HUES64 (cell line): ENCODE measurements at regions not wholly inside any gene's neighbourhood (a gene's known extent, or its start where the extent isn't known, plus 50 kb on each side); places are given as distances from the start of the nearest gene placed in this dataset.
A peak's percentile ranks its signal among the peaks of the same experiment; 100 is the strongest.

Experiments used
- H3K27ac ChIP-seq: 2 replicates; pipeline ENCODE4 v1.7.0; 2013; ENCODE audit warnings: low read depth, low read length, inconsistent platforms
- H3K27me3 ChIP-seq: 2 replicates; pipeline ENCODE4 v1.6.1; 2013; ENCODE audit warnings: mild to moderate bottlenecking, low read length; ENCODE audit not compliant: insufficient read depth
- H3K36me3 ChIP-seq: 2 replicates; pipeline ENCODE4 v1.6.1; 2013; ENCODE audit warnings: mild to moderate bottlenecking, low read length; ENCODE audit not compliant: insufficient read depth
- H3K4me1 ChIP-seq: 2 replicates; pipeline ENCODE4 v1.6.1; 2013; ENCODE audit warnings: mild to moderate bottlenecking, low read length, moderate library complexity; ENCODE audit not compliant: insufficient read depth
- H3K4me3 ChIP-seq: 2 replicates; pipeline ENCODE4 v1.5.1; 2013; ENCODE audit warnings: mild to moderate bottlenecking, low read length, moderate library complexity
- H3K9ac ChIP-seq: 2 replicates; pipeline ENCODE4 v1.6.1; 2013; ENCODE audit warnings: mild to moderate bottlenecking, low read depth, low read length
- H3K9me3 ChIP-seq: 2 replicates; pipeline ENCODE4 v1.6.1; 2013; ENCODE audit warnings: low read depth, low read length; ENCODE audit not compliant: insufficient read depth
- WGBS: fragments of 150-250, 120-280 bp; methylation state at CpG from one replicate; pipeline ENCODE4 v1.1.7; 2013; ENCODE audit warnings: missing lambda C conversion rate; 5-methylcytosine and 5-hydroxymethylcytosine counted together

- no peak overlapping the region for H3K27ac ChIP-seq
- H3K4me3 ChIP-seq: no peak overlapping the region
- peaks cover 23% of the 10 kb centered on the region for H3K4me1 ChIP-seq
- no peaks in the 10 kb centered on the region for H3K36me3 ChIP-seq
- H3K9ac ChIP-seq: no peak overlapping the region
- no peaks in the 10 kb centered on the region for H3K9me3 ChIP-seq
- WGBS: 87% methylated on average over 2 of the region's 2 CpGs
- H3K27me3 ChIP-seq: no peaks in the 10 kb centered on the region
These were observed 194.1 kb downstream of the OGFRL1 start for GRCh38 chr6:71482742-71483141.

GRCh38 chr6:71486461-71486860 lies 197.8 kb downstream of the OGFRL1 start:
- Histone ChIP-seq H3K36me3 (no peaks in the 10 kb centered on the region), H3K27ac (no peak overlapping the region), H3K4me3 (no peak overlapping the region), H3K9ac (no peak overlapping the region), H3K4me1 (peaks cover 15% of the 10 kb centered on the region), H3K27me3 (no peaks in the 10 kb centered on the region), H3K9me3 (no peaks in the 10 kb centered on the region)
- WGBS: 86% methylated on average over 2 of the region's 2 CpGs

- no peak overlapping the region for H3K27ac ChIP-seq
- H3K4me1 ChIP-seq: peaks cover 15% of the 10 kb centered on the region
These were observed 199.6 kb downstream of the OGFRL1 start for GRCh38 chr6:71488186-71488585.

GRCh38 chr6:71489736-71490135 lies 201.1 kb downstream of the OGFRL1 start:
- Histone ChIP-seq H3K36me3 (no peaks in the 10 kb centered on the region), H3K27ac (peak overlapping the region; percentile 51; the same call in 1 of the 2 replicates), H3K4me1 (peaks cover 15% of the 10 kb centered on the region), H3K27me3 (no peaks in the 10 kb centered on the region), H3K4me3 (no peak overlapping the region), H3K9me3 (no peaks in the 10 kb centered on the region), H3K9ac (no peak overlapping the region; the same call in 1 of the 2 replicates)
- whole genome bisulfite sequencing: 55% methylated on average over 3 of the region's 3 CpGs

More at GRCh38 chr6:71488186-71488585, 199.6 kb downstream of the OGFRL1 start:
- 89% methylated on average over 4 of the region's 4 CpGs for WGBS
- Histone ChIP-seq H3K9ac (no peak overlapping the region), H3K27me3 (no peaks in the 10 kb centered on the region), H3K9me3 (no peaks in the 10 kb centered on the region), H3K36me3 (no peaks in the 10 kb centered on the region), H3K4me3 (no peak overlapping the region)

- Histone ChIP-seq H3K4me3 (no peak overlapping the region), H3K27me3 (no peaks in the 10 kb centered on the region), H3K36me3 (no peaks in the 10 kb centered on the region), H3K9ac (no peak overlapping the region), H3K9me3 (no peaks in the 10 kb centered on the region), H3K4me1 (peaks cover 15% of the 10 kb centered on the region), H3K27ac (no peak overlapping the region)
- 94% methylated on average over 5 of the region's 5 CpGs for WGBS
These were observed 202.3 kb downstream of the OGFRL1 start for GRCh38 chr6:71490876-71491275.

- Histone ChIP-seq H3K27me3 (no peaks in the 10 kb centered on the region), H3K27ac (no peak overlapping the region), H3K4me1 (peaks cover 22% of the 10 kb centered on the region), H3K9me3 (no peaks in the 10 kb centered on the region), H3K36me3 (no peaks in the 10 kb centered on the region), H3K9ac (no peak overlapping the region), H3K4me3 (no peak overlapping the region)
These were observed 203.2 kb downstream of the OGFRL1 start for GRCh38 chr6:71491844-71492243.

GRCh38 chr6:71492668-71493067 lies 204.1 kb downstream of the OGFRL1 start:
- H3K27me3 ChIP-seq: no peaks in the 10 kb centered on the region
- H3K27ac ChIP-seq: no peak overlapping the region
- H3K4me3 ChIP-seq: no peak overlapping the region
- 100% methylated on average over 2 of the region's 2 CpGs for WGBS
- H3K9me3 ChIP-seq: no peaks in the 10 kb centered on the region
- no peaks in the 10 kb centered on the region for H3K36me3 ChIP-seq
- peaks cover 22% of the 10 kb centered on the region for H3K4me1 ChIP-seq
- no peak overlapping the region for H3K9ac ChIP-seq

GRCh38 chr6:71496018-71496721 lies 207.6 kb downstream of the OGFRL1 start:
- no peak overlapping the region for H3K4me3 ChIP-seq
- peaks cover 7% of the 10 kb centered on the region for H3K4me1 ChIP-seq
- H3K9me3 ChIP-seq: no peaks in the 10 kb centered on the region
- H3K36me3 ChIP-seq: no peaks in the 10 kb centered on the region
- H3K27ac ChIP-seq: no peak overlapping the region
- H3K9ac ChIP-seq: no peak overlapping the region
- WGBS: 98% methylated on average over 4 of the region's 5 CpGs
- no peaks in the 10 kb centered on the region for H3K27me3 ChIP-seq

GRCh38 chr6:71496722-71497033 lies 208.1 kb downstream of the OGFRL1 start:
- H3K4me3 ChIP-seq: no peak overlapping the region
- no peaks in the 10 kb centered on the region for H3K9me3 ChIP-seq
- peaks cover 7% of the 10 kb centered on the region for H3K4me1 ChIP-seq
- H3K27ac ChIP-seq: no peak overlapping the region
- H3K36me3 ChIP-seq: no peaks in the 10 kb centered on the region
- 88% methylated on average over 2 of the region's 2 CpGs for WGBS
- H3K9ac ChIP-seq: no peak overlapping the region
- no peaks in the 10 kb centered on the region for H3K27me3 ChIP-seq

- H3K4me3 ChIP-seq: no peak overlapping the region
- H3K27ac ChIP-seq: no peak overlapping the region
- H3K4me1 ChIP-seq: peaks cover 7% of the 10 kb centered on the region
- H3K9me3 ChIP-seq: no peaks in the 10 kb centered on the region
- no peak overlapping the region for H3K9ac ChIP-seq
- H3K36me3 ChIP-seq: no peaks in the 10 kb centered on the region
- no peaks in the 10 kb centered on the region for H3K27me3 ChIP-seq
These were observed 210.0 kb downstream of the OGFRL1 start for GRCh38 chr6:71498638-71499037.

GRCh38 chr6:71499667-71500066 lies 211.1 kb downstream of the OGFRL1 start:
- H3K27ac ChIP-seq: no peak overlapping the region
- H3K27me3 ChIP-seq: no peaks in the 10 kb centered on the region
- H3K9me3 ChIP-seq: no peaks in the 10 kb centered on the region
- no peak overlapping the region for H3K9ac ChIP-seq
- WGBS: 73% methylated on average over 2 of the region's 2 CpGs
- H3K36me3 ChIP-seq: no peaks in the 10 kb centered on the region
- H3K4me3 ChIP-seq: no peak overlapping the region
- H3K4me1 ChIP-seq: peaks cover 7% of the 10 kb centered on the region

- no peaks in the 10 kb centered on the region for H3K27me3 ChIP-seq
- H3K4me3 ChIP-seq: no peak overlapping the region
- H3K4me1 ChIP-seq: no peaks in the 10 kb centered on the region
- H3K9ac ChIP-seq: no peak overlapping the region
- 100% methylated on average over 2 of the region's 2 CpGs for WGBS
- no peaks in the 10 kb centered on the region for H3K36me3 ChIP-seq
- no peak overlapping the region for H3K27ac ChIP-seq
- no peaks in the 10 kb centered on the region for H3K9me3 ChIP-seq
These were observed 213.6 kb downstream of the OGFRL1 start for GRCh38 chr6:71502168-71502567.
